HepG2 (cell line): ENCODE measurements at regions not wholly inside any gene's neighbourhood (a gene's known extent, or its start where the extent isn't known, plus 50 kb on each side); places are given as distances from the start of the nearest gene placed in this dataset.

Experiments
- CENPT ChIP-seq: sonication (generic); formaldehyde crosslinking; IDR thresholded peaks from 2 replicates; pipeline ENCODE4 v1.8.0; 2022; ENCODE audit warnings: low read depth, mild to moderate bottlenecking, moderate library complexity, missing genetic modification reagents
- FOXK2 ChIP-seq: fragments of 450-650 bp; IDR thresholded peaks from 2 replicates; pipeline ENCODE4 v1.6.1; 2016
- GMEB1 ChIP-seq: sonication (generic); formaldehyde crosslinking; IDR thresholded peaks from 2 replicates; pipeline ENCODE4 v1.5.1; 2020; ENCODE audit warnings: missing genetic modification reagents, mild to moderate bottlenecking, borderline replicate concordance
- HDAC6 ChIP-seq: fragments of 200-600 bp; sonication (generic); IDR thresholded peaks from 2 replicates; pipeline ENCODE4 v1.7.0; 2017; ENCODE audit warnings: mild to moderate bottlenecking, antibody characterized with exemption, low read length, low read depth
- U2AF2 ChIP-seq: fragments of 200-400 bp; formaldehyde crosslinking; IDR thresholded peaks from 2 replicates; pipeline ENCODE4 v1.6.1; 2017; ENCODE audit warnings: low read depth, mild to moderate bottlenecking, low read length
- YY1 ChIP-seq: IDR thresholded peaks from 2 replicates; pipeline ENCODE4 v1.6.1; 2011; ENCODE audit warnings: low read length, low read depth, moderate library complexity, mild to moderate bottlenecking; ENCODE audit not compliant: insufficient read depth, insufficient replicate concordance
- ZNF232 ChIP-seq: sonication (generic); formaldehyde crosslinking; IDR thresholded peaks from 2 replicates; pipeline ENCODE4 v1.4.0; 2020; ENCODE audit warnings: missing genetic modification reagents, borderline replicate concordance
- ZNF350 ChIP-seq: sonication (generic); formaldehyde crosslinking; IDR thresholded peaks from 2 replicates; pipeline ENCODE4 v1.4.0; 2020; ENCODE audit warnings: mild to moderate bottlenecking, low read depth, missing genetic modification reagents, borderline replicate concordance
- TF ChIP-seq, protein P1 (sequence below): sonication (generic); formaldehyde crosslinking; IDR thresholded peaks from 2 replicates; pipeline ENCODE4 v1.5.1; 2020; ENCODE audit warnings: mild to moderate bottlenecking, moderate library complexity, missing genetic modification reagents

DNA sequence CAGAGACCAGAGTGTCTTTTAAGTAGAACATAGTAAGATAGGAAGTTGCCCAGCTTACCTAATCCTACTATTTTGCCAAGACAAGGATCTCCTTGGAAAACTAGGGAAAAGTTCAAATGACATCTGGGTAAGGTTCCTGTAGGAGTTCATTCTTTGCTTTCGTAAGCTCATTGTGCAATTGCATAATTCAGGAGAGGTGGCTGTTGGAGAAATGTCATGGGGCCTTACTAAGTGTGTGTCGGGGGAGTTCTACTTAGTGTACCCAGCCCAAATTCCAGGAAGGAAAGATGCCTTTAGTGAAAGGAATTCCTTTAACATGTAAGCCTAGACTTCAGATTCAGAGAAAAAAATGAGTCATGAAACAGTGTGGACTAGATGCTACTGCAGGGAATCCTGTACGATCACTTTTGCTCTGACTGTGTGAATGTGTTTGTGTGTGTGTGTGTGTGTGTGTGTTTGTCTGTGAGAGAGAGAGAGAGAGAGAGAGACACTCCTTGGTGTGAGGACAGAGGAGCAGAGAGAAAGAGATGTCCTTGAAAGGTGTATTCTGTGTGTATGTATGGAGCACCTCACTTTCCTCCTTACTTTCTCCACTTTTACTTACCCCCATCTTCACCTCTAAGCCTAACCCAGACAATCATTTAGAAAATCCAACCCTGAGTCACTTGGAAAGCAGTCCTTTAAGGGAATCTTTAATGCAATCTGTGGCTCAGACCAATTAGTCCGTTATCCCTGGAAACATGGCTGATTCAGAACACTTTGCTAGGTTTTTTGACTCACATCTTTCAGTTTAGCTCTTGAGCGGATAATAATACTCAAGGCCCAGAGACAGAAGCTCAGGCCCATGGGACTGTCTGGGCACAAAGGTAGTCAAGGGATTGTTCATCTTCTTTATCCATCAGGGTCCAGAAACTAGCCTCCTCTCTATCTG is 114.5 kb upstream of the ACSL4 start (continued):
- TF ChIP-seq FOXK2 (no peak), ZNF350 (CRISPR knock-in tag) (no peak), HDAC6 (no peak), GMEB1 (CRISPR knock-in tag) (no peak), U2AF2 (no peak), ZNF232 (CRISPR knock-in tag) (no peak), YY1 (no peak), CENPT (CRISPR knock-in tag) (no peak)
- TF ChIP-seq, protein P1, sequence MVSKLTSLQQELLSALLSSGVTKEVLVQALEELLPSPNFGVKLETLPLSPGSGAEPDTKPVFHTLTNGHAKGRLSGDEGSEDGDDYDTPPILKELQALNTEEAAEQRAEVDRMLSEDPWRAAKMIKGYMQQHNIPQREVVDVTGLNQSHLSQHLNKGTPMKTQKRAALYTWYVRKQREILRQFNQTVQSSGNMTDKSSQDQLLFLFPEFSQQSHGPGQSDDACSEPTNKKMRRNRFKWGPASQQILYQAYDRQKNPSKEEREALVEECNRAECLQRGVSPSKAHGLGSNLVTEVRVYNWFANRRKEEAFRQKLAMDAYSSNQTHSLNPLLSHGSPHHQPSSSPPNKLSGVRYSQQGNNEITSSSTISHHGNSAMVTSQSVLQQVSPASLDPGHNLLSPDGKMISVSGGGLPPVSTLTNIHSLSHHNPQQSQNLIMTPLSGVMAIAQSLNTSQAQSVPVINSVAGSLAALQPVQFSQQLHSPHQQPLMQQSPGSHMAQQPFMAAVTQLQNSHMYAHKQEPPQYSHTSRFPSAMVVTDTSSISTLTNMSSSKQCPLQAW (CRISPR knock-in tag), result no peak
